B cell (primary cell): ENCODE measurements at regions not wholly inside any gene's neighbourhood (a gene's known extent, or its start where the extent isn't known, plus 50 kb on each side); places are given as distances from the start of the nearest gene placed in this dataset.

Source experiments
- ATAC-seq: fragments of 200-7000 bp; cut with Tn5 transposase; one replicate; pipeline ENCODE4 v1.10.0; 2021; ENCODE audit warnings: low read depth, mild to moderate bottlenecking, moderate number of reproducible peaks, moderate library complexity
- CTCF ChIA-PET: fragments of 350-600 bp; sonication (Branson Sonifier 250); formaldehyde crosslinking; loops from one replicate; lab custom pipeline; 2021; ENCODE audit warnings: antibody characterized with exemption, inconsistent platforms; lab: Charles Lee
- POLR2A ChIA-PET: fragments of 350-600 bp; sonication (Branson Sonifier 250); formaldehyde crosslinking; loops from one replicate; lab custom pipeline; 2021; ENCODE audit warnings: antibody characterized with exemption; lab: Charles Lee
- DNase-seq: peaks from one replicate; pipeline ENCODE4 v3.0.0; 2013
- H2AFZ ChIP-seq: 2 replicates; pipeline ENCODE4 v1.6.1; 2012; ENCODE audit warnings: mild to moderate bottlenecking, low read depth, low read length; ENCODE audit not compliant: insufficient read depth, poor library complexity, severe bottlenecking
- H3K27ac ChIP-seq, 2 donors: 1 replicate in 1 of 2; 2 replicates in 1 of 2; pipeline ENCODE4 v1.5.1; 2012 to 2013; ENCODE audit warnings: low read length in 2 of 2, mild to moderate bottlenecking in 2 of 2, moderate library complexity in 1 of 2
- H3K27me3 ChIP-seq, 4 experiments: fragments of 200-600 bp in 1 of 4; sonication (generic) in 1 of 4; replicated peaks in 1 of 4; 1 replicate in 2 of 4; 2 replicates in 2 of 4; pipeline versions ENCODE4 v1.6.1 to v1.7.0; 2013 to 2016; ENCODE audit warnings: low read length in 3 of 4, mild to moderate bottlenecking in 2 of 4, mixed read lengths in 1 of 4, moderate library complexity in 1 of 4; ENCODE audit not compliant: insufficient read depth in 4 of 4, control insufficient read depth in 3 of 4; ENCODE audit errors: control extremely low read depth in 1 of 4
- H3K36me3 ChIP-seq, 2 experiments: replicated peaks in 1 of 2; 1 replicate in 1 of 2; 2 replicates in 1 of 2; pipeline versions ENCODE4 v1.6.1 to v1.7.1; 2013; ENCODE audit warnings: low read length in 1 of 2; ENCODE audit not compliant: insufficient read depth in 2 of 2, control insufficient read depth in 1 of 2; ENCODE audit errors: control extremely low read depth in 1 of 2, extremely low read depth in 1 of 2
- H3K4me1 ChIP-seq, 2 donors: fragments of 200-600 bp in 1 of 2; sonication (generic) in 1 of 2; 1 replicate in 1 of 2; 2 replicates in 1 of 2; pipeline versions ENCODE4 v1.5.1 to v1.6.1; 2013 to 2017; ENCODE audit warnings: low read length in 2 of 2; ENCODE audit not compliant: control insufficient read depth in 2 of 2, insufficient read depth in 2 of 2
- H3K4me2 ChIP-seq: replicated peaks from 2 replicates; pipeline ENCODE3; 2012; ENCODE audit warnings: mild to moderate bottlenecking, low read depth, low read length; ENCODE audit not compliant: poor library complexity, severe bottlenecking
- H3K4me3 ChIP-seq, 5 experiments: fragments of 200-600 bp in 1 of 5; sonication (generic) in 1 of 5; 1 replicate in 3 of 5; 2 replicates in 2 of 5; pipeline versions ENCODE4 v1.5.1 to v1.7.0; 2011 to 2016; ENCODE audit warnings: low read length in 4 of 5, mild to moderate bottlenecking in 4 of 5, low read depth in 2 of 5, control low read depth in 1 of 5, moderate library complexity in 1 of 5; ENCODE audit not compliant: insufficient read depth in 1 of 5; ENCODE audit errors: control extremely low read depth in 1 of 5, extremely low read depth in 1 of 5
- H3K79me2 ChIP-seq: fragments of 200-600 bp; sonication (generic); one replicate; pipeline ENCODE4 v1.6.0; 2016; ENCODE audit warnings: low read length; ENCODE audit not compliant: control insufficient read depth, insufficient read depth
- H3K9ac ChIP-seq: fragments of 200-600 bp; sonication (generic); 2 replicates; pipeline ENCODE4 v1.6.1; 2017; ENCODE audit warnings: mild to moderate bottlenecking, low read length, moderate library complexity
- H3K9me3 ChIP-seq, 3 donors: one replicate each; pipeline versions ENCODE4 v1.6.1 to v1.7.1; 2013; ENCODE audit warnings: low read length in 2 of 3; ENCODE audit not compliant: control insufficient read depth in 2 of 3, insufficient read depth in 1 of 3; ENCODE audit errors: control extremely low read depth in 1 of 3
- H4K20me1 ChIP-seq: 2 replicates; pipeline ENCODE4 v1.6.0; 2012; ENCODE audit warnings: mild to moderate bottlenecking, low read length; ENCODE audit not compliant: insufficient read depth, control insufficient read depth, poor library complexity, severe bottlenecking
- H3K27ac Mint-ChIP-seq: one replicate; pipeline ENCODE4 v1.8.0; 2021; ENCODE audit warnings: mixed read lengths
- H3K27me3 Mint-ChIP-seq: one replicate; pipeline ENCODE4 v1.8.0; 2021; ENCODE audit warnings: mixed read lengths
- H3K4me1 Mint-ChIP-seq: one replicate; pipeline ENCODE4 v1.8.0; 2021; ENCODE audit warnings: mixed read lengths
- H3K4me3 Mint-ChIP-seq: one replicate; pipeline ENCODE4 v1.8.0; 2021; ENCODE audit warnings: mixed read lengths
- H3K9me3 Mint-ChIP-seq: one replicate; pipeline ENCODE4 v1.8.0; 2022; ENCODE audit warnings: mixed read lengths; ENCODE audit not compliant: insufficient read depth
- CTCF ChIP-seq: fragments of 200-600 bp; IDR thresholded peaks from one replicate; pipeline ENCODE4 v1.8.0; 2022; ENCODE audit warnings: antibody characterized with exemption, mild to moderate bottlenecking
- EZH2 ChIP-seq: IDR thresholded peaks from 2 replicates; pipeline ENCODE4 v1.6.1; 2012; ENCODE audit warnings: borderline replicate concordance, low read depth, mild to moderate bottlenecking, moderate library complexity, low read length; ENCODE audit not compliant: insufficient read depth, poor library complexity, severe bottlenecking
- WGBS: methylation state at CpG from one replicate; pipeline ENCODE4 v1.1.5; 2013; ENCODE audit warnings: missing lambda C conversion rate; ENCODE audit not compliant: insufficient coverage; 5-methylcytosine and 5-hydroxymethylcytosine counted together
- intact Hi-C: fragments of 100-400 bp; cut with micrococcal nuclease; formaldehyde crosslinking; loops from one replicate; pipeline ENCODE4 v1.10.0; 2022

GRCh38 chr6:33895988-33896387 is 92.2 kb upstream of the MLN start:
- H3K4me2 ChIP-seq, result no peak overlapping the region
- intact Hi-C loops, result no loop called here
- H3K9ac ChIP-seq, result no peak overlapping the region
- H3K4me3 Mint-ChIP-seq, result no peak overlapping the region
- no peak for DNase-seq
- whole genome bisulfite sequencing, result 75% methylated on average over 1 of the region's 2 CpGs
- H3K36me3 ChIP-seq, result no peaks in the 10 kb centered on the region
- H3K27me3 ChIP-seq, result peaks cover 0 to 5% (median 0%) of the 10 kb centered on the region in 4 experiments
- no peaks in the 10 kb centered on the region for H3K4me1 Mint-ChIP-seq
- H4K20me1 ChIP-seq, result no peaks in the 10 kb centered on the region
- H3K27ac Mint-ChIP-seq, result no peak overlapping the region
- H3K4me1 ChIP-seq, result no peaks in the 10 kb centered on the region
- no peaks in the 10 kb centered on the region for H3K79me2 ChIP-seq
- H3K27ac ChIP-seq, result no peak overlapping the region
- POLR2A ChIA-PET, result no interaction called here
- H3K9me3 Mint-ChIP-seq, result no peaks in the 10 kb centered on the region
- no peak for TF ChIP-seq EZH2
- no peak overlapping the region for H3K4me3 ChIP-seq
- no peak overlapping the region for H2AFZ ChIP-seq
- H3K27me3 Mint-ChIP-seq, result peaks cover 18% of the 10 kb centered on the region
- no peaks in the 10 kb centered on the region for H3K9me3 ChIP-seq
- ATAC-seq, result no peak
- CTCF ChIA-PET, result no interaction called here

GRCh38 chr6:33895296-33895695 is 91.5 kb upstream of the MLN start:
- H3K9me3 Mint-ChIP-seq, result no peaks in the 10 kb centered on the region
- CTCF ChIA-PET, result no interaction called here
- Histone ChIP-seq H3K4me2 (no peak overlapping the region), H2AFZ (no peak overlapping the region), H3K4me1 (no peaks in the 10 kb centered on the region), H3K4me3 (no peak overlapping the region), H3K36me3 (no peaks in the 10 kb centered on the region), H3K27me3 (peaks cover 0 to 5% (median 0%) of the 10 kb centered on the region in 4 experiments), H3K27ac (no peak overlapping the region), H3K79me2 (no peaks in the 10 kb centered on the region), H3K9me3 (no peaks in the 10 kb centered on the region), H3K9ac (no peak overlapping the region), H4K20me1 (no peaks in the 10 kb centered on the region)
- intact Hi-C loops, result no loop called here
- no peak for DNase-seq
- POLR2A ChIA-PET, result no interaction called here
- WGBS, result 66% methylated on average over 3 of the region's 3 CpGs
- H3K27ac Mint-ChIP-seq, result no peak overlapping the region
- no peaks in the 10 kb centered on the region for H3K4me1 Mint-ChIP-seq
- H3K4me3 Mint-ChIP-seq, result no peak overlapping the region
- peaks cover 14% of the 10 kb centered on the region for H3K27me3 Mint-ChIP-seq
- ATAC-seq, result no peak
- TF ChIP-seq EZH2 (no peak), CTCF (no peak)
